SK-MEL-5 (cell line): ENCODE measurements at regions not wholly inside any gene's neighbourhood (a gene's known extent, or its start where the extent isn't known, plus 50 kb on each side); places are given as distances from the start of the nearest gene placed in this dataset.

ENCODE experiments used
- DNase-seq: peaks from one replicate; pipeline ENCODE4 v3.0.0-alpha.2; 2016; ENCODE audit warnings: low read depth, low spot score
- in situ Hi-C: cut with HindIII; loops from 2 replicates; pipeline ENCODE4 v1.10.0; 2016; ENCODE audit warnings: low sequenced_read_pairs, high pct_unique_total_duplicates, low pct_unique_long_range_greater_than_20kb

GRCh38 chr12:115140981-115141655 lies 457.1 kb upstream of the TBX3 start:
- in situ Hi-C loops = no loop called here
- no peak for DNase-seq

DNA sequence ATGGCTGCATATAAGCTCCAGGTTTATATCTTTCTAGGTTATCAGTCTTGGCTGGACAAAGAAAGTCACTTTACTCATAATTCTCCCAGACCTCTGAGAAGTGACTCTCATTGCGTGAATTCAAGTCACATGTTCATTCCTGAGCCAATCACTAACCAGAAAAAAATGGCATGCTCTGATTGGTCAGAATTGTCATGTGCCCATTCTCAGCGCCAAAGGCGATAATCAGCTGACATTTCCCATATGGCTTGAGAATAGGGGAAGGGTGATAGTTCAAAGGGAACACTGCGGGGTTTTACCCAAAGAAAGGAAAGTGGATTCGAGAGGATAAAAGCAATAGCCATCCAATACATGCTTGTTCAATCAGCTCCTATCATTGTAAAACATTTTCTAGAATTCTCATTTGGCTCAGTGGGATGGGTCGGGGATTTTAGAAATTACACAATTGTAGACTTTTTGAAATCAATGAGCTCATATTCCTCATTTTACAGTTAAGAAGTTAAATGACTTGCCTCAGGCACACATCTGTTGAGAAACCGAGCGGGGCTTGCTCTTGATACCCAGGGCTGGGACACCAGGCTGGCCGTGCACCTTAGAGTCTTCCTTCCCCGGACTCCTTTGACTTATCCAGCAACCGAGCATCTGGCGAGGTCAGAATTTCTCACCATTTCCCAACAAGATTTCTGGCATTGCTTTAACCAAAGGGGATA lies 454.0 kb upstream of the TBX3 start:
- in situ Hi-C loops = no loop called here
- peak; percentile 7 for DNase-seq

DNA sequence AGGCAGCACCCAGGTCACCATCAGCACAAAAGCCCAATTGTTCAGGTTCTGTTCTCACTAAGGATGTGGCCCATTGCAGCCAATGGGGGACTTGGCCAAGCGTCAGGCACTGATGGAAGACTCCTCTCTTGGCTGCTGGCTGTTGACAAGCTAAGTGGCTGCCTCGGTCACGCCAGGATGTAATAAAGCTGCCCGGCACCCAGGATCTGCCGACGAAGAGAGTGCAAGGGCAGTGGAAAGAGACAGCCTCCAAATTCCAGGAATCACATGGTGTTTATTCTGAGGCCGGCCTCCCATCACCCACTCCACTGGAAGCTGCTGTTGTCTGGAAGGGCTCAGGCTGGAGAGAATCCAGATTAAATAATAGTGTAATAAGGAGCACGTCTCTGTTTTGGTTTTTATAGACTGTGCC lies 451.8 kb upstream of the TBX3 start:
- in situ Hi-C loops = no loop called here
- DNase-seq = peak; percentile 54

GRCh38 chr12:115134298-115134697 lies 450.3 kb upstream of the TBX3 start:
- in situ Hi-C loops = no loop called here

DNA sequence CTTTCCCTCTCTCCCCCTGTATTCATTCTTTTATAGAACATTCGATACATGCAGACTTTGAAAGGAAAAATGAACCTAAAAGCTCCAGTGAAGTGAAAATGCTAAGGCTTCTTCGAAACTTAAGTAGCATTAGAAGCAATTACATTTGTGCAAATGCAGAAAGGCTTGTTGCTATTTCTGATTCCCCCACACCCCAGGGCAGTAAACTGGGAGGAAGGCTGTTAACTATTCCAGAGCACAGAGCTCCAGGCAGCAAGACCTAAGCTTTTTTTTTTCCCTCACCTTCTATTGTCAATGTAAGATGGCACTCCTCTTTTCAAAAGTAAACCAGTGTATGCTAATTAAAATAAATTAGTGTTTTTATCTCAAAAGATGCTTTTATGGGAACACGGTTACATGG lies 448.9 kb upstream of the TBX3 start:
- no peak for DNase-seq
- in situ Hi-C loops = no loop called here

More at GRCh38 chr12:115134298-115134697, 450.3 kb upstream of the TBX3 start:
- DNase-seq = no peak

DNA sequence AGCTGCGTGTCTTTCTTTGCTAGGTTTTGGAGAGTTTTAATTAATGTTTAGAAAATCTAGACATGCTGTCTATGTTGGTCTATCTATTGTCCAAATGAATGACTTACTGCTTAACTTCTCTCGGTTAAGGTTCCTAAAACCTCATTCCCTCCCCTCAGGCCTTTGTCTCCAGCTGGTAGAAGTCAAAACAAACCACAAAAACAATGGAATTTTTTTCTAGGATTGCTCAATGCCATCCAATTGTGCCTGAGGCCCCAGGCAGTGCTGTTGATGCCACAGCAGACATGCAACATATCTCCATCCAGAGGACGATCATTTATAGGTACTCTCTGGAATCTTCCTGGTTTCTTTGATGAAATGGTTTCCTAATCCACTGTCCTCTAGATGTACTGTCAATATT lies 448.2 kb upstream of the TBX3 start:
- no peak for DNase-seq
- in situ Hi-C loops = no loop called here

DNA sequence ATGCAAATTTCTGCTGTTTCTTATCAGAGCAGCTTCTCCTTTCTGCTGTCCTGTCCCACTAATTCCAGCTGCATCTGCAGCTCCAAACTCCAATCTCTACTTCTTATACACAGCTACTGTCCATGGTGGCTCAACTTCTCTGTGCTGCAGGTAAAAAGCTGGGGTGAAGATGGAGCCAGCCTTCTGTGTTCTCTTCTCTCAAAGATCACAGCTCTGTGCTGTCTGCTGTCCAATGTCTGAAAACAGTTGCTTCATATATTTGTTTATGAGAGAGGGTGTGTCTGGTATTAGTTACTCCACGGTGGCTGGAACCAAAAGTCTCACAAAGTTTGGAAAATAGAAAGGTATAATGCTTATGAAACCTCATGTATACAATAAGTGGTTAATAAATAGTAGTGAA lies 445.8 kb upstream of the TBX3 start:
- no peak for DNase-seq
- in situ Hi-C loops = no loop called here

DNA sequence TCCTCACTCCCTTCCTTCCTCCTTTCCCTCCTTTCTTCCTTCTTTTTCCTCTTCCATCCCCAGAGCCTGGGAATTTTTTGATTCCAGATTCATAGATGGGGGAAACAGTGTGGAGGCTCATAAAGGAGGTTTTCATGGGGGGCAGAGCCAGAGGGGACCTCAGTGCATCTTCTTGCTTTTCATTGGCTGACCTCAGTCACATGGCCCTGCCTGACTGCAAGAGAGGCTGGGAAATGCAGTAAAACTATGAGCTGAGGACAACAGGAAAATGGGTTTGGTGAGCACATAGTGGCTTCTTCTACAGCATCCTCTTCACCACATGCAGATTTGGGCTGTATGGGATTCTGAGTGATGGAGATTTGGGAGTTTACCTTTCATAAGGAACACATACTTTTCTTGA lies 437.1 kb upstream of the TBX3 start:
- no peak for DNase-seq
- in situ Hi-C loops = no loop called here

- no peak for DNase-seq
- in situ Hi-C loops = no loop called here
Measured at GRCh38 chr12:115118177-115118724, 434.3 kb upstream of the TBX3 start.

- no peak for DNase-seq
- in situ Hi-C loops = no loop called here
Measured at GRCh38 chr12:115114140-115114539, 430.2 kb upstream of the TBX3 start.

GRCh38 chr12:115109863-115110262 lies 425.9 kb upstream of the TBX3 start:
- DNase-seq = no peak
- in situ Hi-C loops = no loop called here

GRCh38 chr12:115108129-115109100 lies 424.4 kb upstream of the TBX3 start:
- no peak for DNase-seq
- in situ Hi-C loops = no loop called here

DNA sequence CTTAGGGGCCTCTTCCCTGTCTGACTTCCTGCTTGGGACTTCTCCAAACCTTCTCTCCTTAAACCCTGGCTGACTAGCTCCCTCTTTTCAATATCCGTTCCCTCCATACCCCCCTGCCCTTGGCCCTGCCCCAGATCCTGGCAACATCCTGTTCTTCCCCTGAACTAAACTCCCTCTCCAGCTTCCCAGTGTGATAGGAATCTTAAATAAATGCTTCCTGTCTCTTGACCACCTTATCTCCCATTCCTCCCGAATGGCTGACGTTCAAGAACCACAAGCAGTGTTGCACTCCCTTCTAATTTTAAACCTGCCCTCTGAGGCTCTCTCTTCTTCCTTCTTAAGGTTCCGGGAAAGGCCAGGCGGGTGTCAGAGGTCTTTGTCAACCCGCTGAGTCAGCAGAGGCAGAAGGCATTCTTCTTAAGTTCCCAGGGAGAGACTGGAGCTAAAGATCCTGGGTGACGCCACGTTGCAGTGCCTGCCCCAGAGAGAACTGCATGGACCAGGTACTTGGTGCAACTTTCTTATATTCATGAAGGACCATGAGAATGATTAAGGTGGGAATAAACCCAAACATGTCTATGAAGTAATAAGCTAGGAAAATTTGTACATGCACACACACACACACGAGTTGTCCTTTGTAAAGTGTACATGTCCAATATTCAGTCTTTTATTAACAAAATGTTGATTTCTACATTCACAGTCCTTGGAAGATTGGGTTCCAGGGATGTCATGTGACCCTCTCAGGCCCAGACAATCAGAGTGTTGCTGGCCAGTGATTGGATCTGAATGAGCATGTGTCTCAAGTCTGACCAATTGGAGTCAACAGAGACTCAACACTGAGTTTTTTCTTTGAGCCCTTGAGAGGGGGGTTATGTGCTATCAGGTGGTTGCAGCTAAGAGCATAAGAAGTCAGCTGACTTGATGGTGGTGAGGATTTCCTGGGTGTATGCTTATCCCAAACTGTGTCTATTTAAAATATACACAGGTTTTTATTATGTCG lies 420.2 kb upstream of the TBX3 start:
- in situ Hi-C loops = no loop called here
- peak; percentile 22 for DNase-seq

GRCh38 chr12:115102450-115102849 lies 418.5 kb upstream of the TBX3 start:
- no peak for DNase-seq

DNA sequence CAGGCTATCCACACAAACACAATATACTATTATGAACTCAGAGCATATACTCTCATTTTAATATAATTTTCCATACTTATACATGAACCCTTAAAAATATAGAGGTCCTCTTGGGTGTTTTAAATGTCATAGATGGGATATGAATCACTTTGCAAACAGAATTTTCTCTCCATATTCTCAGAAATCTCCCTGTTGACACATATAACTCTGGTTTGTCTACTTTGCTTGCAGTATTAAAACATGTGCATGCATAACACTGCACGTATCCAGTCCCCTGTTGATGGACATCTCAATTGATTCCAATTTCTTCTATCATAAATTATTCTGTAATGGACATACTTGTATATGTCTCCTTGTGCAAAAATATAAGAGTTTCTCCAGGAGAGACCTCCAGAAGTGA lies 417.5 kb upstream of the TBX3 start:
- in situ Hi-C loops = no loop called here
- DNase-seq = no peak

More at GRCh38 chr12:115102450-115102849, 418.5 kb upstream of the TBX3 start:
- in situ Hi-C loops = no loop called here

GRCh38 chr12:115097416-115097815 lies 413.4 kb upstream of the TBX3 start:
- no peak for DNase-seq
- in situ Hi-C loops = no loop called here
